Thyroid gland (tissue), 4 donors: ENCODE measurements at regions not wholly inside any gene's neighbourhood (a gene's known extent, or its start where the extent isn't known, plus 50 kb on each side); places are given as distances from the start of the nearest gene placed in this dataset.

Source experiments
- POLR2A ChIP-seq, 2 donors: fragments of 450-650 bp; IDR thresholded peaks; one replicate each; pipeline ENCODE4 v1.6.1; 2017; ENCODE audit warnings: antibody characterized with exemption in 2 of 2, mild to moderate bottlenecking in 2 of 2, moderate library complexity in 1 of 2
- TF ChIP-seq, protein P1 (sequence below), 6 experiments: fragments of 200-600 bp in 3 of 6; fragments of 450-650 bp in 3 of 6; sonication (generic) in 3 of 6; IDR thresholded peaks; one replicate each; pipeline ENCODE4 v1.5.1; 2016 to 2019; ENCODE audit warnings: antibody characterized with exemption in 6 of 6, mild to moderate bottlenecking in 2 of 6, inconsistent platforms in 1 of 6, moderate library complexity in 1 of 6

DNA sequence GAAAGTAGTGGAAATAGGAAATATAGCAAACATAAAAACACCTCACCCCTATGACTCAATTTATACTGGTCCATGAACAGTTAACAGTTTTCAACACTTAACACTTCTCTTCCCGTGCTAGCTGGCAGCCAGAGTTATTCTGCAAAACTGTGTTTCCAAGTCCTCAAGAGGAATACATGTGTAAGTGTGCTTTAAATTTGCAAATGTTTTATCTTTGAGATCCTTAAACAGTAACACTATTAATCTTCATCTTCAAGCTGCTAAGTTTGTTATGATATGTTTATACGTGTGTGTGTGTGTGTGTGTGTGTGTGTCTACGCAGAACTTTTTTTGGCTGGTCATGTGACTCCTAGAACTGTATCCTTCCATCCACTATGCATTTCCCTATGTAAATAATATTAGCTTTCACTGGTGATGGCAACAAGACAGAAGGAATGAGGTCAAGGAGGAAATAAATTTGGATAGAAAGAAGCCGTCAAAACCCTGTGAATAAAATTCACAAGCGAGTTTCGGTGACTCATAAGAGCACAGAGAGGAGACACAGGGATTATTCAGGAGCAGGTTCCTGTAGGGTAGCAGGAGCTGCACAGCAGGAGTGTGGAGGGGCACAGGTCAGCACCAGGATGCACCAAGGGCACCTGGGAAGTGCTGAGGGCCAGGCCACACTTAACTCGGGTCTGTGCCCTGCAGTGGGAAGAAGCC lies 105.9 kb upstream of the ETV6 start:
- TF ChIP-seq POLR2A (IDR thresholded peaks at IDR 0.05): no peak
- TF ChIP-seq, protein P1, sequence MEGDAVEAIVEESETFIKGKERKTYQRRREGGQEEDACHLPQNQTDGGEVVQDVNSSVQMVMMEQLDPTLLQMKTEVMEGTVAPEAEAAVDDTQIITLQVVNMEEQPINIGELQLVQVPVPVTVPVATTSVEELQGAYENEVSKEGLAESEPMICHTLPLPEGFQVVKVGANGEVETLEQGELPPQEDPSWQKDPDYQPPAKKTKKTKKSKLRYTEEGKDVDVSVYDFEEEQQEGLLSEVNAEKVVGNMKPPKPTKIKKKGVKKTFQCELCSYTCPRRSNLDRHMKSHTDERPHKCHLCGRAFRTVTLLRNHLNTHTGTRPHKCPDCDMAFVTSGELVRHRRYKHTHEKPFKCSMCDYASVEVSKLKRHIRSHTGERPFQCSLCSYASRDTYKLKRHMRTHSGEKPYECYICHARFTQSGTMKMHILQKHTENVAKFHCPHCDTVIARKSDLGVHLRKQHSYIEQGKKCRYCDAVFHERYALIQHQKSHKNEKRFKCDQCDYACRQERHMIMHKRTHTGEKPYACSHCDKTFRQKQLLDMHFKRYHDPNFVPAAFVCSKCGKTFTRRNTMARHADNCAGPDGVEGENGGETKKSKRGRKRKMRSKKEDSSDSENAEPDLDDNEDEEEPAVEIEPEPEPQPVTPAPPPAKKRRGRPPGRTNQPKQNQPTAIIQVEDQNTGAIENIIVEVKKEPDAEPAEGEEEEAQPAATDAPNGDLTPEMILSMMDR (IDR thresholded peaks at IDR 0.05): no peak
